Caco-2 (cell line): ENCODE measurements at regions not wholly inside any gene's neighbourhood (a gene's known extent, or its start where the extent isn't known, plus 50 kb on each side); places are given as distances from the start of the nearest gene placed in this dataset.

Experiments used
- BruUV-seq: library from RNA; stranded (reverse); fragments of 400-500 nt; replicated peaks from 2 replicates; lab custom pipeline; 2021; lab: Mats Ljungman, UMichigan
- CTCF ChIA-PET: fragments of 300-600 bp; sonication (Branson Sonifier 250); formaldehyde crosslinking; loops from one replicate; lab custom pipeline; 2022; ENCODE audit warnings: antibody characterized with exemption; lab: Charles Lee
- POLR2A ChIA-PET: fragments of 300-600 bp; sonication (Branson Sonifier 250); formaldehyde crosslinking; loops from one replicate; lab custom pipeline; 2022; ENCODE audit warnings: antibody characterized with exemption; lab: Charles Lee
- DNase-seq, 2 experiments: peaks; one replicate each; pipeline versions ENCODE4 v3.0.0 to v3.0.0-alpha.2; 2020 to 2022
- H3K27me3 ChIP-seq: replicated peaks from 2 replicates; pipeline ENCODE4 v1.6.0; 2011; ENCODE audit warnings: low read length; ENCODE audit not compliant: control insufficient read depth, insufficient read depth
- H3K36me3 ChIP-seq: 2 replicates; pipeline ENCODE4 v1.5.1; 2011; ENCODE audit warnings: low read length; ENCODE audit not compliant: control insufficient read depth, insufficient read depth
- H3K4me1 ChIP-seq: fragments of 250-450 bp; sonication (Bioruptor Pico); 2 replicates; pipeline ENCODE4 v1.5.1; 2020; ENCODE audit warnings: mild to moderate bottlenecking
- H3K4me3 ChIP-seq: 2 replicates; pipeline ENCODE4 v1.5.1; 2011; ENCODE audit warnings: low read depth, mild to moderate bottlenecking, control low read depth, low read length
- H3K9me3 ChIP-seq: fragments of 250-450 bp; sonication (Bioruptor Pico); 2 replicates; pipeline ENCODE4 v1.5.1; 2020; ENCODE audit warnings: mild to moderate bottlenecking, moderate library complexity
- H3K27ac Mint-ChIP-seq: one replicate; pipeline ENCODE4 v1.8.0; 2022; ENCODE audit warnings: mixed read lengths; ENCODE audit not compliant: unreplicated experiment
- H3K27me3 Mint-ChIP-seq: one replicate; pipeline ENCODE4 v1.8.0; 2022; ENCODE audit warnings: mixed read lengths; ENCODE audit not compliant: insufficient read depth, unreplicated experiment
- H3K36me3 Mint-ChIP-seq: one replicate; pipeline ENCODE4 v1.8.0; 2022; ENCODE audit warnings: mild to moderate bottlenecking, mixed read lengths; ENCODE audit not compliant: insufficient read depth, unreplicated experiment
- H3K4me1 Mint-ChIP-seq: one replicate; pipeline ENCODE4 v1.8.0; 2022; ENCODE audit warnings: low read depth, mixed read lengths; ENCODE audit not compliant: unreplicated experiment
- H3K4me3 Mint-ChIP-seq: one replicate; pipeline ENCODE4 v1.8.0; 2022; ENCODE audit warnings: mild to moderate bottlenecking, moderate library complexity, mixed read lengths; ENCODE audit not compliant: unreplicated experiment
- H3K9me3 Mint-ChIP-seq: one replicate; pipeline ENCODE4 v1.8.0; 2022; ENCODE audit warnings: mixed read lengths; ENCODE audit not compliant: unreplicated experiment
- intact Hi-C: fragments of 100-400 bp; cut with micrococcal nuclease; formaldehyde crosslinking; loops from one replicate; pipeline ENCODE4 v1.10.0; 2022; ENCODE audit not compliant: unreplicated experiment
- TF ChIP-seq, protein P1 (sequence below), 2 experiments: fragments of 200-600 bp in 1 of 2; IDR thresholded peaks; 1 replicate in 1 of 2; 2 replicates in 1 of 2; pipeline versions ENCODE4 v1.5.1 to v1.8.0; 2011 to 2022; ENCODE audit warnings: antibody characterized with exemption in 1 of 2, control low read depth in 1 of 2, inconsistent platforms in 1 of 2, low read depth in 1 of 2, low read length in 1 of 2, mild to moderate bottlenecking in 1 of 2, moderate library complexity in 1 of 2; ENCODE audit not compliant: insufficient read depth in 1 of 2, severe bottlenecking in 1 of 2, unreplicated experiment in 1 of 2

- H3K9me3 Mint-ChIP-seq, result no peaks in the 10 kb centered on the region
- no peaks in the 10 kb centered on the region for H3K4me1 ChIP-seq
- no peaks in the 10 kb centered on the region for H3K27me3 Mint-ChIP-seq
- intact Hi-C loops, result no loop called here
- no peak overlapping the region for H3K27ac Mint-ChIP-seq
- peaks cover 2% of the 10 kb centered on the region; the same call in 1 of the 2 replicates for H3K9me3 ChIP-seq
- ChIA-PET CTCF (no interaction called here), POLR2A (no interaction called here)
- H3K4me1 Mint-ChIP-seq, result no peaks in the 10 kb centered on the region
- no TSS peak for BruUV-seq
- DNase-seq, result no peak
- TF ChIP-seq, protein P1, sequence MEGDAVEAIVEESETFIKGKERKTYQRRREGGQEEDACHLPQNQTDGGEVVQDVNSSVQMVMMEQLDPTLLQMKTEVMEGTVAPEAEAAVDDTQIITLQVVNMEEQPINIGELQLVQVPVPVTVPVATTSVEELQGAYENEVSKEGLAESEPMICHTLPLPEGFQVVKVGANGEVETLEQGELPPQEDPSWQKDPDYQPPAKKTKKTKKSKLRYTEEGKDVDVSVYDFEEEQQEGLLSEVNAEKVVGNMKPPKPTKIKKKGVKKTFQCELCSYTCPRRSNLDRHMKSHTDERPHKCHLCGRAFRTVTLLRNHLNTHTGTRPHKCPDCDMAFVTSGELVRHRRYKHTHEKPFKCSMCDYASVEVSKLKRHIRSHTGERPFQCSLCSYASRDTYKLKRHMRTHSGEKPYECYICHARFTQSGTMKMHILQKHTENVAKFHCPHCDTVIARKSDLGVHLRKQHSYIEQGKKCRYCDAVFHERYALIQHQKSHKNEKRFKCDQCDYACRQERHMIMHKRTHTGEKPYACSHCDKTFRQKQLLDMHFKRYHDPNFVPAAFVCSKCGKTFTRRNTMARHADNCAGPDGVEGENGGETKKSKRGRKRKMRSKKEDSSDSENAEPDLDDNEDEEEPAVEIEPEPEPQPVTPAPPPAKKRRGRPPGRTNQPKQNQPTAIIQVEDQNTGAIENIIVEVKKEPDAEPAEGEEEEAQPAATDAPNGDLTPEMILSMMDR (IDR thresholded peaks at IDR 0.05; ENCODE audit: insufficient read depth in 1 of 2, low read depth in 1 of 2, low read length in 1 of 2, severe bottlenecking in 1 of 2, unreplicated experiment in 1 of 2), result no peak
- no peak overlapping the region for H3K4me3 ChIP-seq
- H3K27me3 ChIP-seq, result no peaks in the 10 kb centered on the region
- no peak overlapping the region for H3K4me3 Mint-ChIP-seq
- no peaks in the 10 kb centered on the region for H3K36me3 Mint-ChIP-seq
- no peaks in the 10 kb centered on the region for H3K36me3 ChIP-seq
These were observed 421.3 kb upstream of the MMADHC start for GRCh38 chr2:150008901-150009300.

DNA sequence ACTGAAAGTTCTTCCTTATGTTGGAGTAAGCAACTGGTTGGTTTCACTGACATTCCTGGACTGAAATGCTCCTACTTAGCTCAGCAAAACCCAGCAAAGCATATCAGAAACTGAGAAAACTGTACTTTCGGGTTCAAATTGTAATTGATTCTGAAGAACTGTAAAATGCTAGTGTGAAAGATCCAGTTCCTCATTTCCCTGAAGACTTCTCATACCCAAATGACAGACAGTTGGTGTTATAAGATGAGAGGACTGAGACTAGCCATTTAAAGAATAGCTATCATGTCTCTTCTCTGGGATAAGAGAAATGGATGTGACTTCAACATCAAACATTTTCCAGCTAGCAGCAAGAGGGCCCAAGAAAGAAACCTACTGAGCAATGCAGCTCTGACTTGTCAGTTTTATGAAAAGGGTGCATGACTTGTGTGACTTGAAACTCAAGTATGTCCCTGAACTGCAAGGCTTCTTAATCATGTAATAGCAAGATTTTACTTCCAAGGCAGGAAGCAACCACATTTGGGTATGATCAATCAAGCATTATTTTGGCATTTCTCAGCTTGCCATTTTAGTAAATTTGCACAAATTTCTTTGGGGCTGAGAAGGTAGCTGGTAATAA lies 420.3 kb upstream of the MMADHC start:
- CTCF ChIA-PET, result no interaction called here
- Mint-ChIP-seq H3K9me3 (no peaks in the 10 kb centered on the region), H3K4me3 (no peak overlapping the region)

DNA sequence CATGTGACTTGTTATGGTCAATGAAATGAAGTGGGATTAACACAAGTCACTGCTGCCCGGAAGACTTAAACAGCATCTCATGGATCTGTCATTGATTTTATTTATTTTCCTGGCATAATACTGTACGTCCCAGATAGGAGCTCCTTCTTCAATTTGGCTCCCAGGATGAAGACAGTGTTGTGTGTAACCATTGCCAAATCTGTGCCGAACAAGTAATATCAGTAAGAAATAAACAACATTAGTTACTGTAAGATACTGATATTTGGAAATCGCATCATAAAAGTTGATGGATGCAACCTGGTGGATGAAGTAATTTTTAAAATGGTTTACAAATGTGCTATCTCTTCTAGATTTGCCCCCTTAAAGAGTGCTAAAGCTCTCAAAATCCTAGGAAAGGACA lies 419.0 kb upstream of the MMADHC start:
- ChIA-PET CTCF (no interaction called here), POLR2A (no interaction called here)
- intact Hi-C loops, result no loop called here
- no peak overlapping the region for H3K27ac Mint-ChIP-seq
- DNase-seq, result no peak
- no peaks in the 10 kb centered on the region for H3K27me3 Mint-ChIP-seq
- no peaks in the 10 kb centered on the region for H3K9me3 Mint-ChIP-seq
- H3K4me1 Mint-ChIP-seq, result peaks cover 8% of the 10 kb centered on the region
- no peak overlapping the region for H3K4me3 Mint-ChIP-seq
- H3K4me1 ChIP-seq, result no peaks in the 10 kb centered on the region
- no TSS peak for BruUV-seq
- H3K4me3 ChIP-seq, result no peak overlapping the region
- TF ChIP-seq, protein P1 (IDR thresholded peaks at IDR 0.05; ENCODE audit: insufficient read depth in 1 of 2, low read depth in 1 of 2, low read length in 1 of 2, severe bottlenecking in 1 of 2, unreplicated experiment in 1 of 2), result no peak
- no peaks in the 10 kb centered on the region; the same call in 1 of the 2 replicates for H3K9me3 ChIP-seq
- H3K36me3 Mint-ChIP-seq, result no peaks in the 10 kb centered on the region
- H3K36me3 ChIP-seq, result no peaks in the 10 kb centered on the region
- H3K27me3 ChIP-seq, result no peaks in the 10 kb centered on the region

More for the DNA sequence above, 420.3 kb upstream of the MMADHC start:
- Mint-ChIP-seq H3K36me3 (no peaks in the 10 kb centered on the region), H3K27me3 (no peaks in the 10 kb centered on the region), H3K4me1 (no peaks in the 10 kb centered on the region), H3K27ac (no peak overlapping the region)
- Histone ChIP-seq H3K4me3 (no peak overlapping the region), H3K9me3 (peaks cover 2% of the 10 kb centered on the region; the same call in 1 of the 2 replicates), H3K27me3 (no peaks in the 10 kb centered on the region), H3K4me1 (no peaks in the 10 kb centered on the region), H3K36me3 (no peaks in the 10 kb centered on the region)
- POLR2A ChIA-PET, result no interaction called here
- DNase-seq, result no peak
- BruUV-seq, result no TSS peak
- TF ChIP-seq, protein P1 (IDR thresholded peaks at IDR 0.05; ENCODE audit: insufficient read depth in 1 of 2, low read depth in 1 of 2, low read length in 1 of 2, severe bottlenecking in 1 of 2, unreplicated experiment in 1 of 2), result no peak
- intact Hi-C loops, result no loop called here
